H1 (cell line): ENCODE measurements at regions not wholly inside any gene's neighbourhood (a gene's known extent, or its start where the extent isn't known, plus 50 kb on each side); places are given as distances from the start of the nearest gene placed in this dataset.

Experiments used
- CTCF ChIA-PET: fragments of 300-600 bp; sonication (Branson Sonifier 250); formaldehyde crosslinking; loops from one replicate; lab custom pipeline; 2021; ENCODE audit not compliant: partially characterized antibody; lab: Charles Lee
- POLR2A ChIA-PET: fragments of 300-600 bp; sonication (Branson Sonifier 250); formaldehyde crosslinking; loops from one replicate; lab custom pipeline; 2021; ENCODE audit warnings: inconsistent platforms; ENCODE audit not compliant: partially characterized antibody; lab: Charles Lee
- DNase-seq, 2 experiments: peaks; one replicate each; pipeline versions ENCODE4 v3.0.0 to v3.0.0-alpha.2; 2010 to 2022; ENCODE audit warnings: low spot score in 2 of 2, low read depth in 1 of 2, mixed read lengths in 1 of 2
- FAIRE-seq: peaks from 2 replicates; lab custom pipeline; 2011; peaks lifted over from hg19 to GRCh38; lab: Jason Lieb, UNC
- H2AFZ ChIP-seq: 2 replicates; pipeline ENCODE4 v1.8.1; 2012; ENCODE audit warnings: low read length, inconsistent platforms
- H2AK5ac ChIP-seq: 2 replicates; pipeline ENCODE4 v1.6.1; 2013; ENCODE audit warnings: low read depth, low read length
- H2BK120ac ChIP-seq: replicated peaks from 2 replicates; pipeline ENCODE3; 2013; ENCODE audit warnings: low read depth, low read length, inconsistent platforms
- H2BK12ac ChIP-seq: 2 replicates; pipeline ENCODE4 v1.6.1; 2013; ENCODE audit warnings: low read depth, low read length
- H2BK15ac ChIP-seq: 2 replicates; pipeline ENCODE4 v1.6.1; 2013; ENCODE audit warnings: low read length
- H2BK20ac ChIP-seq: 2 replicates; pipeline ENCODE4 v1.6.1; 2013; ENCODE audit warnings: low read length
- H2BK5ac ChIP-seq: 2 replicates; pipeline ENCODE4 v1.6.1; 2013; ENCODE audit warnings: low read depth, low read length
- H3K14ac ChIP-seq: 2 replicates; pipeline ENCODE4 v1.6.1; 2013; ENCODE audit warnings: inconsistent platforms; ENCODE audit not compliant: insufficient read length
- H3K18ac ChIP-seq: 2 replicates; pipeline ENCODE4 v1.6.1; 2013; ENCODE audit warnings: low read length; ENCODE audit errors: extremely low read depth
- H3K23ac ChIP-seq: 2 replicates; pipeline ENCODE4 v1.6.1; 2013; ENCODE audit warnings: inconsistent platforms; ENCODE audit not compliant: insufficient read length
- H3K23me2 ChIP-seq: 2 replicates; pipeline ENCODE4 v1.6.1; 2013; ENCODE audit warnings: low read depth, low read length
- H3K27ac ChIP-seq: 2 replicates; pipeline ENCODE4 v1.6.1; 2011; ENCODE audit warnings: low read depth, low read length, inconsistent platforms
- H3K27me3 ChIP-seq, 4 experiments: replicated peaks in 1 of 4; 1 replicate in 1 of 4; 2 replicates in 3 of 4; pipeline versions ENCODE4 v1.6.1 to v1.8.1; 2011 to 2013; ENCODE audit warnings: low read length in 3 of 4, mild to moderate bottlenecking in 3 of 4, inconsistent platforms in 2 of 4, mixed read lengths in 2 of 4, moderate library complexity in 1 of 4; ENCODE audit not compliant: control insufficient read depth in 3 of 4, insufficient read depth in 3 of 4; ENCODE audit errors: extremely low read depth in 1 of 4
- H3K36me3 ChIP-seq, 4 experiments: 2 replicates each; pipeline versions ENCODE4 v1.6.1 to v1.8.1; 2011 to 2013; ENCODE audit warnings: mild to moderate bottlenecking in 4 of 4, low read length in 3 of 4, moderate library complexity in 2 of 4, control low read depth in 1 of 4, inconsistent platforms in 1 of 4; ENCODE audit not compliant: insufficient read depth in 4 of 4, control insufficient read depth in 2 of 4
- H3K4ac ChIP-seq: replicated peaks from 2 replicates; pipeline ENCODE3; 2013; ENCODE audit warnings: low read length, low read depth, mixed read lengths, inconsistent platforms; ENCODE audit not compliant: insufficient read length
- H3K4me1 ChIP-seq, 4 experiments: replicated peaks in 1 of 4; 1 replicate in 1 of 4; 2 replicates in 3 of 4; pipeline versions ENCODE4 v1.6.1 to v1.8.1; 2011 to 2013; ENCODE audit warnings: low read length in 3 of 4, inconsistent platforms in 2 of 4, mixed read lengths in 1 of 4; ENCODE audit not compliant: insufficient read depth in 4 of 4, control insufficient read depth in 3 of 4
- H3K4me2 ChIP-seq, 2 experiments: 2 replicates each; pipeline versions ENCODE4 v1.6.1 to v1.8.1; 2011 to 2013; ENCODE audit warnings: low read depth in 2 of 2, low read length in 2 of 2, control low read depth in 1 of 2, inconsistent platforms in 1 of 2, mild to moderate bottlenecking in 1 of 2; ENCODE audit not compliant: insufficient read depth in 1 of 2
- H3K4me3 ChIP-seq, 4 experiments: fragments of 200-600, 300-600 bp in 1 of 4; sonication (generic), shearing (Covaris generic), sonication (Bioruptor Twin) in 1 of 4; 2 replicates each; pipeline versions ENCODE4 v1.5.1 to v1.8.1; 2011 to 2016; ENCODE audit warnings: low read length in 4 of 4, low read depth in 3 of 4, control low read depth in 2 of 4, inconsistent platforms in 2 of 4, mild to moderate bottlenecking in 2 of 4, mixed read lengths in 1 of 4, moderate library complexity in 1 of 4; ENCODE audit not compliant: insufficient read depth in 2 of 4; ENCODE audit errors: extremely low read depth in 1 of 4
- H3K56ac ChIP-seq: replicated peaks from 2 replicates; pipeline ENCODE3; 2013; ENCODE audit warnings: low read depth, mild to moderate bottlenecking, mixed read lengths, low read length, inconsistent platforms; ENCODE audit not compliant: insufficient read length
- H3K79me1 ChIP-seq: 2 replicates; pipeline ENCODE4 v1.6.1; 2013; ENCODE audit warnings: low read depth, low read length, control low read depth
- H3K79me2 ChIP-seq, 2 experiments: 2 replicates each; pipeline versions ENCODE4 v1.6.1 to v1.8.1; 2012 to 2013; ENCODE audit warnings: low read length in 2 of 2, mild to moderate bottlenecking in 2 of 2, inconsistent platforms in 1 of 2; ENCODE audit not compliant: insufficient read depth in 2 of 2, control insufficient read depth in 1 of 2
- H3K9ac ChIP-seq, 4 experiments: replicated peaks in 1 of 4; 1 replicate in 1 of 4; 2 replicates in 3 of 4; pipeline versions ENCODE4 v1.6.1 to v1.8.1; 2011 to 2013; ENCODE audit warnings: low read depth in 3 of 4, low read length in 3 of 4, control low read depth in 2 of 4, mild to moderate bottlenecking in 2 of 4, moderate library complexity in 2 of 4, inconsistent platforms in 1 of 4; ENCODE audit errors: extremely low read depth in 1 of 4
- H3K9me3 ChIP-seq, 2 experiments: 2 replicates each; pipeline versions ENCODE4 v1.6.1 to v1.8.1; 2012 to 2013; ENCODE audit warnings: mild to moderate bottlenecking in 2 of 2, moderate library complexity in 2 of 2, control low read depth in 1 of 2, inconsistent platforms in 1 of 2, low read depth in 1 of 2, low read length in 1 of 2, mixed read lengths in 1 of 2; ENCODE audit not compliant: insufficient read depth in 2 of 2
- H4K20me1 ChIP-seq, 2 experiments: replicated peaks in 1 of 2; 2 replicates each; pipeline versions ENCODE3 to v1.8.1; 2011 to 2013; ENCODE audit warnings: inconsistent platforms in 2 of 2, low read length in 2 of 2, mild to moderate bottlenecking in 1 of 2; ENCODE audit not compliant: insufficient read depth in 2 of 2, control insufficient read depth in 1 of 2
- H4K5ac ChIP-seq: 2 replicates; pipeline ENCODE4 v1.6.1; 2013; ENCODE audit warnings: low read length, low read depth, mixed read lengths, inconsistent platforms; ENCODE audit not compliant: insufficient read length
- H4K8ac ChIP-seq: 2 replicates; pipeline ENCODE4 v1.8.0; 2013; ENCODE audit warnings: mild to moderate bottlenecking, moderate library complexity, low read length, inconsistent platforms; ENCODE audit not compliant: insufficient read depth; ENCODE audit errors: extremely low read depth
- H4K91ac ChIP-seq: replicated peaks from 2 replicates; pipeline ENCODE3; 2013; ENCODE audit warnings: low read length, mixed read lengths, inconsistent platforms; ENCODE audit not compliant: insufficient read length
- CBX5 ChIP-seq: fragments of 300-800, 300-1000 bp; sonication (generic); IDR thresholded peaks from 2 replicates; pipeline ENCODE4 v1.7.1; 2016; ENCODE audit warnings: antibody characterized with exemption, low read length, low read depth
- CBX8 ChIP-seq: fragments of 300-800, 300-1000 bp; sonication (generic); IDR thresholded peaks from 2 replicates; pipeline ENCODE4 v1.7.1; 2016; ENCODE audit warnings: low read depth, low read length, borderline replicate concordance
- CEBPB ChIP-seq: IDR thresholded peaks from 2 replicates; pipeline ENCODE4 v1.6.1; 2012; ENCODE audit warnings: low read depth, low read length
- E2F6 ChIP-seq: IDR thresholded peaks from 2 replicates; pipeline ENCODE4 v1.6.1; 2012; ENCODE audit warnings: inconsistent platforms
- EGR1 ChIP-seq: IDR thresholded peaks from 2 replicates; pipeline ENCODE4 v1.6.1; 2011; ENCODE audit warnings: low read depth, low read length, borderline replicate concordance
- EP300 ChIP-seq, 2 experiments: IDR thresholded peaks; 1 replicate in 1 of 2; 2 replicates in 1 of 2; pipeline ENCODE4 v1.6.1; 2011 to 2012; ENCODE audit warnings: low read depth in 2 of 2, low read length in 2 of 2, mild to moderate bottlenecking in 2 of 2, borderline replicate concordance in 1 of 2, inconsistent platforms in 1 of 2, moderate library complexity in 1 of 2
- JUND ChIP-seq: IDR thresholded peaks from 2 replicates; pipeline ENCODE4 v1.6.1; 2011; ENCODE audit warnings: mild to moderate bottlenecking, improper control_type of control experiment, low read length
- KDM4A ChIP-seq: IDR thresholded peaks from one replicate; pipeline ENCODE4 v1.7.1; 2012; ENCODE audit warnings: low read depth, mild to moderate bottlenecking, moderate library complexity, low read length, inconsistent platforms; ENCODE audit not compliant: severe bottlenecking
- KDM5A ChIP-seq: fragments of 200-600 bp; IDR thresholded peaks from 2 replicates; pipeline ENCODE4 v1.7.1; 2012; ENCODE audit warnings: mild to moderate bottlenecking, low read length, inconsistent platforms, mixed read lengths
- NRF1 ChIP-seq: IDR thresholded peaks from 2 replicates; pipeline ENCODE4 v1.6.1; 2011; ENCODE audit warnings: mild to moderate bottlenecking, low read depth, low read length, improper control_type of control experiment
- POU5F1 ChIP-seq: IDR thresholded peaks from 2 replicates; pipeline ENCODE4 v1.6.1; 2011; ENCODE audit warnings: low read depth, mild to moderate bottlenecking, low read length, moderate library complexity
- RBBP5 ChIP-seq: IDR thresholded peaks from 2 replicates; pipeline ENCODE4 v1.7.1; 2012; ENCODE audit warnings: low read depth, mild to moderate bottlenecking, inconsistent platforms, low read length, moderate library complexity, borderline replicate concordance
- SP1 ChIP-seq: IDR thresholded peaks from 2 replicates; pipeline ENCODE4 v1.6.1; 2011; ENCODE audit warnings: low read depth, low read length
- SRF ChIP-seq: IDR thresholded peaks from 2 replicates; pipeline ENCODE4 v1.6.1; 2011; ENCODE audit warnings: mild to moderate bottlenecking, low read depth, low read length, moderate library complexity
- ZNF274 ChIP-seq: IDR thresholded peaks from 2 replicates; pipeline ENCODE4 v1.7.0; 2012; ENCODE audit warnings: low read length, borderline replicate concordance; ENCODE audit errors: extremely low read depth
- WGBS, 2 experiments: shearing (Covaris generic) in 1 of 2; methylation state at CpG; one replicate each; pipeline versions ENCODE4 v1.1.6 to v1.1.7; 2013 to 2015; ENCODE audit warnings: low lambda C conversion rate in 2 of 2, mixed read lengths in 2 of 2, inconsistent platforms in 1 of 2, low coverage in 1 of 2, missing lambda C conversion rate in 1 of 2; ENCODE audit not compliant: insufficient replicate concordance in 2 of 2, insufficient coverage in 1 of 2, insufficient read length in 1 of 2; ENCODE audit errors: extremely low coverage in 1 of 2, missing lambda C conversion rate in 1 of 2; 5-methylcytosine and 5-hydroxymethylcytosine counted together

GRCh38 chr6:111956098-111956497 is 82.8 kb upstream of the FYN start:
- Histone ChIP-seq H2BK15ac (no peak overlapping the region), H2BK120ac (no peak overlapping the region), H4K8ac (no peak overlapping the region), H3K9me3 (no peaks in the 10 kb centered on the region), H2BK12ac (no peak overlapping the region), H3K27ac (no peak overlapping the region), H3K4me3 (no peak overlapping the region), H3K56ac (no peak overlapping the region), H2AK5ac (no peak overlapping the region), H3K4ac (no peak overlapping the region), H3K4me2 (no peak overlapping the region), H3K23me2 (peaks cover 4% of the 10 kb centered on the region; the same call in 1 of the 2 replicates), H3K79me2 (no peaks in the 10 kb centered on the region), H3K14ac (no peak overlapping the region), H2BK20ac (no peak overlapping the region), H2BK5ac (no peak overlapping the region), H3K9ac (no peak overlapping the region; a peak in 1 of 7 replicates), H3K27me3 (no peaks in the 10 kb centered on the region; a peak in 2 of 7 replicates), H3K36me3 (no peaks in the 10 kb centered on the region), H3K4me1 (peaks cover 0 to 6% (median 3%) of the 10 kb centered on the region in 4 experiments; a peak in 5 of 7 replicates), H3K23ac (no peak overlapping the region), H3K18ac (no peak overlapping the region), H4K91ac (no peak overlapping the region), H4K5ac (no peak overlapping the region), H4K20me1 (no peaks in the 10 kb centered on the region), H2AFZ (no peak overlapping the region), H3K79me1 (no peaks in the 10 kb centered on the region)
- DNase-seq (no peak), FAIRE-seq (no peak)
- CTCF ChIA-PET = interaction anchor here (2.4 kb wide), 1 partner anchor 17 kb away, joined by 16 read pairs; no protein-coding TSS in a partner anchor
- POLR2A ChIA-PET = no interaction called here
- WGBS, 2 experiments = 77% methylated on average over 2 of the region's 2 CpGs; no CpG with 5 or more reads in 1 of the 2 experiments
- no peak for TF ChIP-seq NRF1
- TF ChIP-seq EGR1 = no peak
- TF ChIP-seq KDM5A = no peak
- no peak for TF ChIP-seq CEBPB
- TF ChIP-seq JUND = no peak
- no peak for TF ChIP-seq EP300 (IDR thresholded peaks at IDR 0.05; ENCODE audit: borderline replicate concordance in 1 of 2, low read depth in 2 of 2, low read length in 2 of 2)
- TF ChIP-seq SRF = no peak
- TF ChIP-seq ZNF274 = no peak
- no peak for TF ChIP-seq SP1
- no peak for TF ChIP-seq E2F6
- TF ChIP-seq POU5F1 = no peak
- TF ChIP-seq CBX8 = no peak
- no peak for TF ChIP-seq RBBP5
- TF ChIP-seq CBX5 = no peak
- TF ChIP-seq KDM4A = no peak
